HepG2 (cell line): ENCODE measurements at regions not wholly inside any gene's neighbourhood (a gene's known extent, or its start where the extent isn't known, plus 50 kb on each side); places are given as distances from the start of the nearest gene placed in this dataset.

Experiments
- ATAC-seq: fragments of 200-7000 bp; cut with Tn5 transposase; 3 replicates; pipeline ENCODE4 v1.9.1; 2020; ENCODE audit warnings: mild to moderate bottlenecking, moderate library complexity
- BruUV-seq: library from RNA; stranded (reverse); fragments of 400-500 nt; replicated peaks from 2 replicates; lab custom pipeline; 2021; lab: Mats Ljungman, UMichigan
- CTCF ChIA-PET: fragments of 300-600 bp; formaldehyde crosslinking; extraction: SDS; loops from one replicate; lab custom pipeline; 2021; ENCODE audit warnings: low total read pairs, inconsistent platforms, low intra/inter-chr PET ratio; lab: Yijun Ruan, JAX
- POLR2A ChIA-PET: fragments of 350-600 bp; sonication (Branson Sonifier 250); formaldehyde crosslinking; loops from one replicate; lab custom pipeline; 2020; ENCODE audit warnings: antibody characterized with exemption, inconsistent platforms; lab: Yijun Ruan, JAX
- DNase-seq: peaks from one replicate; pipeline ENCODE4 v3.0.0-alpha.2; 2015; ENCODE audit warnings: low spot score
- FAIRE-seq: peaks from 3 replicates; lab custom pipeline; 2011; peaks lifted over from hg19 to GRCh38; lab: Jason Lieb, UNC
- H2AFZ ChIP-seq: one replicate; pipeline ENCODE4 v1.6.1; 2011; ENCODE audit warnings: low read length, inconsistent platforms
- H3K27ac ChIP-seq: fragments of 300-600 bp; 3 replicates; pipeline ENCODE4 v1.8.0; 2011; ENCODE audit warnings: mixed run types, mild to moderate bottlenecking, mixed read lengths, low read length, inconsistent platforms; ENCODE audit not compliant: insufficient read depth; ENCODE audit errors: extremely low read length
- H3K27me3 ChIP-seq, 2 experiments: fragments of 200-600 bp in 1 of 2; 2 replicates in 1 of 2; 3 replicates in 1 of 2; pipeline versions ENCODE4 v1.6.0 to v1.8.0; 2011; ENCODE audit warnings: low read length in 2 of 2, mild to moderate bottlenecking in 2 of 2, moderate library complexity in 2 of 2, inconsistent platforms in 1 of 2; ENCODE audit not compliant: insufficient read depth in 2 of 2, control insufficient read depth in 1 of 2
- H3K36me3 ChIP-seq, 2 experiments: fragments of 200-600 bp in 1 of 2; replicated peaks in 1 of 2; 2 replicates in 1 of 2; 3 replicates in 1 of 2; pipeline versions ENCODE4 v1.5.1 to v1.8.0; 2011; ENCODE audit warnings: low read length in 2 of 2, inconsistent platforms in 1 of 2; ENCODE audit not compliant: insufficient read depth in 2 of 2, control insufficient read depth in 1 of 2
- H3K4me1 ChIP-seq: 2 replicates; pipeline ENCODE4 v1.5.1; 2012; ENCODE audit warnings: low read length, inconsistent platforms; ENCODE audit not compliant: insufficient read depth
- H3K4me2 ChIP-seq: 2 replicates; pipeline ENCODE4 v1.6.0; 2011; ENCODE audit warnings: low read depth, low read length, inconsistent platforms
- H3K4me3 ChIP-seq, 3 experiments: fragments of 200-600 bp in 1 of 3; sonication (generic), shearing (Covaris generic) in 1 of 3; replicated peaks in 1 of 3; 2 replicates each; pipeline ENCODE4 v1.5.1; 2011 to 2016; ENCODE audit warnings: low read length in 3 of 3, inconsistent platforms in 2 of 3, low read depth in 2 of 3, mild to moderate bottlenecking in 2 of 3, control low read depth in 1 of 3, mixed read lengths in 1 of 3; ENCODE audit not compliant: insufficient read depth in 1 of 3
- H3K79me2 ChIP-seq: one replicate; pipeline ENCODE4 v1.6.1; 2011; ENCODE audit warnings: low read length, inconsistent platforms; ENCODE audit not compliant: insufficient read depth
- H3K9ac ChIP-seq: 2 replicates; pipeline ENCODE4 v1.6.0; 2011; ENCODE audit warnings: mild to moderate bottlenecking, low read depth, low read length, inconsistent platforms; ENCODE audit not compliant: insufficient read depth
- H3K9me3 ChIP-seq: 2 replicates; pipeline ENCODE4 v1.5.1; 2012; ENCODE audit warnings: mild to moderate bottlenecking, low read length
- H4K20me1 ChIP-seq: 2 replicates; pipeline ENCODE4 v1.6.0; 2011; ENCODE audit warnings: inconsistent platforms, mild to moderate bottlenecking, low read length, moderate library complexity; ENCODE audit not compliant: insufficient read depth
- BHLHE40 ChIP-seq: IDR thresholded peaks from 2 replicates; pipeline ENCODE4 v1.6.1; 2011; ENCODE audit warnings: low read length, improper control_type of control experiment
- GTF2F1 ChIP-seq: fragments of 150-350 bp; IDR thresholded peaks from 2 replicates; pipeline ENCODE4 v1.6.1; 2014; ENCODE audit warnings: low read length
- HDAC1 ChIP-seq: sonication (generic); formaldehyde crosslinking; IDR thresholded peaks from 2 replicates; pipeline ENCODE4 v1.5.1; 2020; ENCODE audit warnings: mild to moderate bottlenecking, missing genetic modification reagents
- HMG20B ChIP-seq: conservative IDR thresholded peaks from 2 replicates; pipeline ENCODE4 v1.6.1; 2016; ENCODE audit warnings: missing genetic modification reagents, missing compliant biosample characterization
- KLF15 ChIP-seq: sonication (generic); formaldehyde crosslinking; IDR thresholded peaks from 2 replicates; pipeline ENCODE4 v1.8.1; 2023; ENCODE audit warnings: borderline replicate concordance, mild to moderate bottlenecking, inconsistent platforms, missing genetic modification reagents, mixed read lengths
- MAFK ChIP-seq, 2 experiments: IDR thresholded peaks in 1 of 2; conservative IDR thresholded peaks in 1 of 2; 2 replicates each; pipeline ENCODE4 v1.6.1; 2011; ENCODE audit warnings: improper control_type of control experiment in 2 of 2, low read length in 2 of 2
- SIN3B ChIP-seq: fragments of 150-350 bp; IDR thresholded peaks from 2 replicates; pipeline ENCODE4 v1.6.1; 2014; ENCODE audit warnings: low read length
- SMAD9 ChIP-seq: sonication (generic); formaldehyde crosslinking; IDR thresholded peaks from 2 replicates; pipeline ENCODE4 v1.5.1; 2020; ENCODE audit warnings: mild to moderate bottlenecking, missing genetic modification reagents
- TFAP4 ChIP-seq: sonication (generic); IDR thresholded peaks from 2 replicates; pipeline ENCODE4 v1.6.1; 2016; ENCODE audit warnings: low read depth, borderline replicate concordance
- USF2 ChIP-seq, 2 experiments: sonication (generic) in 1 of 2; formaldehyde crosslinking in 1 of 2; IDR thresholded peaks; 2 replicates each; pipeline versions ENCODE4 v1.5.1 to v1.6.1; 2011 to 2020; ENCODE audit warnings: borderline replicate concordance in 1 of 2, low read depth in 1 of 2, low read length in 1 of 2, mild to moderate bottlenecking in 1 of 2, missing genetic modification reagents in 1 of 2, moderate library complexity in 1 of 2
- WIZ ChIP-seq: sonication (generic); formaldehyde crosslinking; IDR thresholded peaks from 2 replicates; pipeline ENCODE4 v1.5.1; 2020; ENCODE audit warnings: mild to moderate bottlenecking, missing genetic modification reagents
- ZFP37 ChIP-seq: sonication (generic); formaldehyde crosslinking; IDR thresholded peaks from 2 replicates; pipeline ENCODE4 v1.4.0; 2020; ENCODE audit warnings: missing genetic modification reagents, borderline replicate concordance
- ZNF275 ChIP-seq: sonication (generic); formaldehyde crosslinking; IDR thresholded peaks from 2 replicates; pipeline ENCODE4 v1.8.0; 2022; ENCODE audit warnings: missing genetic modification reagents, mild to moderate bottlenecking, inconsistent platforms, borderline replicate concordance
- ZNF367 ChIP-seq: sonication (generic); formaldehyde crosslinking; IDR thresholded peaks from 2 replicates; pipeline ENCODE4 v1.4.0; 2020; ENCODE audit warnings: missing genetic modification reagents, borderline replicate concordance
- ZNF598 ChIP-seq: sonication (generic); formaldehyde crosslinking; IDR thresholded peaks from 2 replicates; pipeline ENCODE4 v1.5.1; 2020; ENCODE audit warnings: mild to moderate bottlenecking, missing genetic modification reagents, borderline replicate concordance
- ZNF75D ChIP-seq: sonication (generic); formaldehyde crosslinking; IDR thresholded peaks from 2 replicates; pipeline ENCODE4 v1.8.1; 2023; ENCODE audit warnings: missing genetic modification reagents, mild to moderate bottlenecking, borderline replicate concordance
- WGBS: methylation state at CpG from one replicate; pipeline ENCODE4 v1.1.6; 2017; ENCODE audit warnings: low lambda C conversion rate; 5-methylcytosine and 5-hydroxymethylcytosine counted together
- in situ Hi-C: cut with HindIII; loops from 2 replicates; pipeline ENCODE4 v1.10.0; 2017; ENCODE audit warnings: low pct_unique_long_range_greater_than_20kb; ENCODE audit not compliant: extremely low pct_ligation_motif_present
- intact Hi-C: fragments of 100-400 bp; cut with micrococcal nuclease; formaldehyde crosslinking; loops from one replicate; pipeline ENCODE4 v1.10.0; 2022; ENCODE audit not compliant: unreplicated experiment

DNA sequence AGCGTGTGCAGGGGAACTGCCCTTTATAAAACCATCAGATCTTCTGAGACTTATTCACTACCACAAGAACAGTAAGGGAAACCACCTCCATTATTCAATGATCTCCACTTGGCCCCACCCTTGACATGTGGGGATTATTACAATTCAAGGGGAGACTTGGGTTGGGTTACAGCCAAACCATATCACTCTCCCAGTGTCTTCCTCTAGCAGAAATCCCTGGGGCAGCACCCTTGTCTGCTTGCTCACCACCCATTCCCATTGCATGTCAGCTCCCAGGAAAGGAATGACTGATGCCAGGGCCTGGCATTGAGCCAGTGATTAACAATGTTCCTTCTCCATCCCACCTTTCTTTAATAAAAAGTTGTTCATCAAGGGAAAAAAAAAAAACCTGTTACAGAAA lies 199.0 kb downstream of the IRX1 start (continued):
- no peak for TF ChIP-seq KLF15 (CRISPR knock-in tag)
- TF ChIP-seq ZNF75D, result no peak
- no peak for TF ChIP-seq ZNF598 (CRISPR knock-in tag)
- no peak for TF ChIP-seq TFAP4
- TF ChIP-seq SIN3B, result no peak
- TF ChIP-seq HDAC1 (CRISPR knock-in tag), result no peak

- H3K4me2 ChIP-seq, result no peak overlapping the region
- in situ Hi-C loops, result no loop called here
- peaks cover 63% of the 10 kb centered on the region for H3K9me3 ChIP-seq
- CTCF ChIA-PET, result no interaction called here
- BruUV-seq, result no TSS peak
- H3K27ac ChIP-seq, result no peak overlapping the region
- no peaks in the 10 kb centered on the region for H3K36me3 ChIP-seq
- H3K9ac ChIP-seq, result no peak overlapping the region
- DNase-seq, result no peak
- H4K20me1 ChIP-seq, result no peaks in the 10 kb centered on the region
- no peak for FAIRE-seq
- intact Hi-C loops, result no loop called here
- H2AFZ ChIP-seq, result no peak overlapping the region
- H3K4me3 ChIP-seq, result no peak overlapping the region
- TF ChIP-seq ZNF367 (no peak), ZNF275 (CRISPR knock-in tag) (no peak), GTF2F1 (no peak), ZFP37 (no peak), MAFK (conservative IDR thresholded peaks at IDR 0.05 in 1 of 2, IDR thresholded peaks at IDR 0.05 in 1 of 2; ENCODE audit: low read length in 2 of 2) (no peak), WIZ (CRISPR knock-in tag) (no peak), BHLHE40 (no peak), USF2 (IDR thresholded peaks at IDR 0.05; ENCODE audit: low read depth, low read length) (no peak), USF2 (CRISPR knock-in tag; IDR thresholded peaks at IDR 0.05; ENCODE audit: borderline replicate concordance) (no peak), HMG20B (CRISPR knock-in tag) (no peak), SMAD9 (no peak)
- no peaks in the 10 kb centered on the region for H3K27me3 ChIP-seq
- no peak for ATAC-seq
- WGBS, result 17% methylated on average over 2 of the region's 3 CpGs
- no peaks in the 10 kb centered on the region for H3K4me1 ChIP-seq
- H3K79me2 ChIP-seq, result no peaks in the 10 kb centered on the region
- POLR2A ChIA-PET, result no interaction called here
These were observed 201.1 kb downstream of the IRX1 start for GRCh38 chr5:3796736-3797135.
